GM19240 (cell line): ENCODE measurements at regions not wholly inside any gene's neighbourhood (a gene's known extent, or its start where the extent isn't known, plus 50 kb on each side); places are given as distances from the start of the nearest gene placed in this dataset.

Experiments
- DNase-seq: peaks from one replicate; pipeline ENCODE4 v3.0.0; 2011; ENCODE audit warnings: low spot score; ENCODE audit not compliant: insufficient read length

DNA sequence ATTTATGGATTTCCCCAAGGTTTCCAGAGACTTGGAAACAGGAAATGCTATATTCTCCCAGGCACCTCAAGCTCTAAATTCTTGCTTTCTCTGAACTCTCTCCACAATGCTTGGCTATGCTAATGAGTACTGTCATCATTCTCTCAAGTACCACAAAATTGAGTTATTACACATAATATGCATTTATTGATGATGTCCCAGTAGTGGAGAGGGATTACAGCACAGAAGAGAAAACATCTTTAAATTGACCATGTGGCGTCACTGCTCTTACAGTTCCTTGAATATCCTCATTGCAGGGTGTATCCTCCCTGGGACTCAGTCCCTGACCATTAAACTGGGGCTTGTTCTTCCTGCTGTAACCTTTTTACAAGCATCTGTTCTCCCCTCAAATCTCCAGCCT is 681.1 kb upstream of the FANCL start:
- DNase-seq, result no peak

DNA sequence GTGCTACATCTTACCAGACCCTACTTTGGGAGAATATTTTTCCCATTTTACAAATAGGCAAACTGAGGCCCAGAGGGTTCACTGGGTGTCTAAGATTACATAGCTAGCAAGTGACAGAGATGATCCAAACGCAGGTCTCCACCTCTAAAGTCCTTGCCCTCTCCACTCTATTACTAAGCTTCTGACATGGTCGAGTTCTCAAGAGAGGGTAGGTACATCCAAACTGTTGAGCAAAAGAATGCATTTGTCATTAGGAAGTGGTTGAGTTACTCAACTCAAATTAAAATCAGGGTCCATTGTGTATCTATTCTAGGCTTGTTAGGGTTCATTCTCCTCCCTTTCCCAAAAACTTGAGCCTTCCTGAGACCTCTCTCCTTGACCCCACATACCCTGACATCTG is 680.6 kb upstream of the FANCL start:
- DNase-seq, result no peak

DNA sequence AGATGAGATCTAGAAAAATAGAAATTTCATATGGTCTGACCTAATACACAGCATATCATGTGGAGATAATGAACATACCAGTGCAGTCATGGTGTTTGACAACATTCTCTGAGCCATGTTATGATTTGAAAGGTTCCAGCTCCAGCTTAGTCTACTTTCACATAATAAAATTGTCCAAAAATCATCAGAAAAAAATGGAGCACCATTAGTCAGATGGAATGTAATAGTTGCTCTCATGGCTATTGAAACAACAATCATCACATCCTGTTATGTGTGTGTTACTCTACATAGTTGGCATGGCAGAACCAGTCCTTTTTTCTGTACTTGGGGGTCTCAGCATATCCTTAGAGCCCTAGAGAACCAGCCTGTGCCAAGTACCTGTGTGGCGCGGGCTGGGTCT is 678.9 kb upstream of the FANCL start:
- no peak for DNase-seq

DNA sequence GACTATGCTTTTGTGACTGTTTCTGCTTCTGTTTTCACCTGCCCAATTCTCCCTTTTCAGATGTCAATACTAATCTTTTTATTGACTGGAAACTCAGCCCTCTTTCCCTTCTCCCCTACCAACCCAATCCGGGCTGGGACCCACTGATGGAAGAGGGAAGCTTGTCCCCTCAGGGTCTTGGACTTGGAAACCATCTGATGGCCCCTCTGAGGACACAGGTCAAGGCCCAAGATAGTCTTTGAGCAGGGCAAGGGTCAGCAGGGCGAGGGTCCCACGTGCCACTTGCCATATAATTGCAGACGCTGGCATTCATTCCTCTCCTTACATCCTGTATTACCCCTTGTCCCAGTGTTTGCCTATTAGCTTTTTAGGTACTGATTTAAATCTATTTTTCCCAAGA is 678.2 kb upstream of the FANCL start:
- no peak for DNase-seq

DNA sequence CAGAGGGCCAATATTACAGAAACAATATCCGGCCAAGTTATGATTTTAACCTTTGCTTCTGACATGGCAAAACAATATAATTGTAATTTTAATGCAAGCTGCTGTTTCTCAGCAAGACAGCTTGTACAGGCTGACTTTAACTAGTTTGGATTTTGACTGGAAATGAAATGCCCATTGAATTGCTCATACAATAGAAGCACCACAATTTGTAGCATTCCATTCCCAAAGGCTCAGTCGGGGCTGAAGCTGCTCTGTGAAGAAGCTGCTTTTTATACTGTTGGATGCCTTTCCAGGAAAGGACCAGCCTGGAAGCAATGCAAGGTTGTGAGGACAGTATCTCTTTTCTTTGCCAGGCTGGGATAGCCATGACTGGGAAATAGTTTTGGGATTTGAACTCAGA is 677.0 kb upstream of the FANCL start:
- no peak for DNase-seq

DNA sequence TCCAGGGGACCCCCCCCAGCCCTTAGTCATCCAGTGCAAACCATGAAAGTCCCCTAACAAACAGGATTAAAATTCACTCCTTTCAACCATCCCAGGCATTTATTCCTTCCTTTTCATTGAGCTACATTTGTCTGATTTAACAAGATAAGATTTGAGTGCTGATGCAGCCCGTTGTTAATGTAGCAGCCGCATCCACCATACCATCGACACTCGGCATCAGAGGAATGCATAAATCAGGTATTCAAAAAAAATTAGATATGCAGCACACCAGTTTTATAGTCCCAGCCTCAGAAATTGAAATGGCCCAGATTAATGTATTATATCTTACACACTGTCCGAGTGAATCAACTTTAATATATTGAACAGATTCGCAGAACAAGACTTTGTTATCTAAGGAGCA is 676.5 kb upstream of the FANCL start:
- DNase-seq, result no peak

DNA sequence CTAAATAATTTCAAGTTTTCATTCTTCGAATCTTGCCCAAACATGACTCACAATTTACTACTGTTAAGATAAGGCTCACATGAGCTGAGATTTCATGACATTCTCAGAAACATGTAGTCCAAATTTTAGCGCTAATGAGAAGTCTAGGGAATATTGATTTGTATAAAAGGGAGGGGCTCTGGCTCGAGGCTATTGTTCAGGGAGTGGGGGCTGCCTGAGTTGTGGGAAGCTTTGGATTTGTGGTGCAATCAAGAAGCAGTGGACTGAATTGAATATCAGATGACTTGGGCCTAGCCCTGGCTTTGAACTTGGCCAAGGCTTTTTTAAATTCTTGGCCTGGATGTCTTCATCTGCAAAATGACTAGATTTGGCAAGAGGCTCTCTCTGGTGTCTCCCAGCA is 674.9 kb upstream of the FANCL start:
- DNase-seq, result no peak

DNA sequence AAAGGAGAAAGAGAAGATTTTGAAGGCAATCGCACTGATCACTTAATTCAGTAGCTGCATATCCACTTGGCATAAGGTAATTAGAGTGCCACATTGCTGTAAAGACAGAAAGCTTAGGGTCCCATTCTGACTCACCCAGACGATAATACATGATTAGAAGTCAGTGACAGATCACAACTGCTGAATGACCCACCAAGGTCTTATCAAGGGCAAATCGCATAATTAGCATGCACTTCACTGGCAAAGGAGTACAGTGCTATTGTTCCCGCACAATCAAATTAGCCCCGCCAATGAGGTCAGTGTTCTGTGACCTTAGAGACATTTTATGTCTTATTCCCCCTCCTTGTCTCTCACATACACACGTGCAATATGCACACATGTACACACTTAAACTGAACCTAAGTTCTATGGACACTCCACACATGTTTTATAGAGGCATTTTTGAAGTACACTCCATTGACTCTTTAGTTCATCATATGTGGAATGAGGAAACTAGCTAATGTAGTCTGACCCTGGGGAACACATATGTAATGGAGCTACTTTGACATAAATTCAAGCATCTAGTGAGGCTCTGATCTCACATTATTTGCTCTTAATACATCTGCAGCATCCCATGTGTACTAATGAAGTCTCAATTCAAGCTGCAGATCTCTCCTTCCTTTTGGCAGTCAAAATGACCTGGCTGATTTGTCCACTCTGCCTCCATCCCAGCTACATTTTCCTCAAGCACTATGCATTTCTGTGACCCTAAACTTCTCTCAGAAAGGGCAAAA is 673.8 kb upstream of the FANCL start:
- no peak for DNase-seq

DNA sequence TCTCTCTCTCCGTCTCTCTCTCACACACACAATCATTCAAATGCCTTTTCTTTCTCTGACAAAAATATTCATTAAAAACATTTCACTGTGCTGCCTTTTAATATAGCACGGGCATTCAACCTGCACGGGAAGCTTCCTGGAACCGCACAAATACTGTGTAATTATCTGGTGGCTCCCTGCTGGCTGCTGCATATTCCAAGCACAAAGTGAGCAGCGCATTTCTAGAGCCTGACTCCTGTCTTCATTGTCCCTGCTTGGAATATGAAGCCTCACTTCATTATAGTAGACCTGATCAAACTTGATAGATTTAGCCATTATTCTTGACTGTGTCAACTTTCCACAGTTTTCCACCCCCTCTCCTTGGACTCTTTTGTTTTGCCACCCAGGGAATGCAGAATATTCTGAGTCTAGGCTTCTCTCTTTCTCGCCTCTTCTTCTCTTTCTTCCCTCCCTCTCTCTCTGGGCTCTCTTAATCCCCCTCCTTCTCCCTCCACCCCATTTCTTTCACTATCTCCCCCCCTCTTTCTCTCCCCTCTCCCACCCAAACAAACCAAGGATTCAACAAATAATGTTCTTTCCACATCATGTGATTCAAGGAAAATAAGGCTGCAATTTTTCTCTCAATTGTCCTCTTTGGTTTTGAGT is 672.1 kb upstream of the FANCL start:
- DNase-seq, result no peak

DNA sequence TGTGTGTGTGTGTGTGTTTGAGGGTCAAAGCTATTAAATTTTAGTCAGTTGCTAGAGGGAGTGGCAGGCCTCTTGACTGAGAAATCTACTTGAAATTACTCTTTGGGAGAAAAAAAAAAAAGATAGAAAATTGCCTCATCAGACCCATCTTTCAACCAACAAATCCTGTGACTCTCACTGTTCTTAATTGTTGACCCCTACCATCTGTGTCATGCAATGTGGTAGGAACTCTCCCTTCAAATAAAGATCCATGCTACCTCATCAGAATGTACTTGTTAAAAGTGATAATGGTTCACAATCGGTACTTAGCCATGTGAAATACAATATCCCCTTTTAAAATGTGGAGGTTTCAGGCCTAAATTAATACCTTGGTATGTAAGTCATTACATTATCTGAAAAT is 670.8 kb upstream of the FANCL start:
- no peak for DNase-seq

DNA sequence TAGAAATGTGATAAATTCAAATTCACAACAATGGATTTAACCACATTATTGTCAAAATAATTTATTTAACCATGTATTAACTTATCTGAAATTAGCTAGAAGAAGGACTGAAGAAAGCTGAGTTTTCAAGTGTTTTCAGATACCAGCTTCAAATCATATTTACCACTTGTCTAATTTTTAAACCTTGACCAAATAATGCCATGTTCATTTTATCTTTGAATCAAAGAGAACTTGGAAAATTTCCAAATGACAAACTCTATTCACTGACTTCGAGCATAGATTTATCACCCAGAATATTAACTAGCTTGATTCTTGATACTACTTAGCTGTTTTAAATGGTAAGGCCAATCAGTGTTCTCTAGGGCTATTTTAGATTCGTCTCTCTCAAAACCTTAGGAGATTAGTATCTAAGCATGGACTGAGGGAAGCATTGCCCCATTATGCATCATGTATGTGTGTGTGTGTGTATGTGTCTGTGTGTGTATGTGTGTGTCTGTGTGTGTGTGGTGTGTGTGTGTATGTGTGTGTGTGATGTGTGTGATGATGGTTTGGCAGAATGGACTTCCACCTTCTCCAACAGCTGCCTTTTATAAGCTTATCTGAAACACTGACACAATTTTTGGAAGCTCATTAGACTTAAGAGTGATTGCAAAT is 667.5 kb upstream of the FANCL start:
- no peak for DNase-seq

DNA sequence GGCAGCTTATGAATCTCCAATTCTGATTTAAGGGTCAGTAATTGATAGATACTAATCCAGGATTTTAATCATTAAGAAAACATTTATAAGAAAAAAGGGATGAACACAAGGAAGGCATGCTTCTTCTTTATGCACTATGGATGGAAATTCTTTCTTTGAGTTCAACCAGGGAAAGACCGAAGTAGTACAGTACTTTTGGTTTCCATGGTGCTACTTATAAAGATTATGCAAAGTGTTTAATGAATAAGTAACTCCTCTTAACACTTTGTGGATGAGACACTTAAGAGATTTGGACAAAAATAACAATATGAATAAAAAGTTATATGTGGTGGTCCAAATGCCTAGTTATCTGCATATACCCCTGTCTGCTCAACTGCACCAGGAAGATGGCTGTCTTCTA is 666.5 kb upstream of the FANCL start:
- no peak for DNase-seq

DNA sequence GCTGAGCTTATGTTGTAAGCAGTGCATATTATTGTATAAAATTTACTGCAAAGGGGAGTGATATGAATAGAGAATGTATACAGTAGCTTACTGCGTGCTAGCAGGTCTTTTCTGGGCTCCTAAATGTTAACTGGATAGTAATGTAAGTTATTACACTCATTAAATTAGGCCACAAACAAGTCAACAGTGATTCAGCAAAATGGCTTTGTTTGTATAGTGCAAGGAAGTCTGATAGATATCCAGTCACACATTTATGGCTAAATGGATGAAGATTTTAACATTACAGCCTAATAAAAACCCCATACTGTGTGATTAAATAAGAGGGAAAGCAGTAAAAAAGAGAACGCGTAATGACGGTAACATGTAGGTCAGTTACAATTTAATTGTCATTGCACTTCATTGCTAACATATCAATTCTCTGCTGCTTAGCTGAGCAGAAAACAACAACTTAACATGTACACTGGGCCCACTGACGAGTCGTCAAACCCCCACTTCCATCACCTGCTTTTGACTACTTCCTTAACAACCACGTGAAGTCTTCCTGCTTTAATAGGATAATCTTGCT is 665.0 kb upstream of the FANCL start:
- no peak for DNase-seq

DNA sequence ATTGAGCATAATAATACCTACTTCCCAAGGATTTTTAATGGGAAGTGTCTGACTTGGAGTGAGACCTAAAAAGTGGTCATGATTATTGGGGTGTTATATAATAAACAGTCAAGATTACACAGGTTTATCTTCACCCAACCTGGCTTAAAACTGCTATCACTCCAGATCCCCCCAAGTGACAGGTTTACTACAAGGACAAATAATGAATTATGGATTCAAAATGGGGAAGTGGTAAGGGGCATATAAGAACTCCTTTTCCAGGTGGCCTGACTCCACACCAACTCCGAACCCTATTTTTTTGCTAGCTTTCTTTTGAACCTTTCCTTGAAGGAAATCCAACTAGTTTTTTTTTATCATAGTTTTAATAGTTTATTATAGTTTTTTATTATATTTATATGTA is 663.0 kb upstream of the FANCL start:
- no peak for DNase-seq

DNA sequence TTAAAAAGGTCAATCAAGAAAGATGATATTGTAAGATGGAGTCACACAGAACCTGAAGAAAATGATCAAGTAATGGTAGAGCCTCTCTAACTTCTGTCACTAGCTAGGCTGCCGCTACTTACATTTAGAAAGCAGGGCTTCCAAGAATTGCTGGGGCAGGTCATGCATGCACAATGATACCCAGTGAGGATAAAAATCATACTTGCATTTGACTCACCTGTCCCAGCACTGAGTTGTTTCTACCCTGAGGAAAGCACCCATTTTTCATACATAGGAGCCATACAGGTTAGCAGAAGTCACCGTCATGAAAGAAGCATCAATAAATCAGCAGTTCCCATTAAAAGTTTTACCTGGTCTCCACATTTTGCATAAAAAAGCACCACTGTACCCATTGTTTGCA is 662.3 kb upstream of the FANCL start:
- no peak for DNase-seq

DNA sequence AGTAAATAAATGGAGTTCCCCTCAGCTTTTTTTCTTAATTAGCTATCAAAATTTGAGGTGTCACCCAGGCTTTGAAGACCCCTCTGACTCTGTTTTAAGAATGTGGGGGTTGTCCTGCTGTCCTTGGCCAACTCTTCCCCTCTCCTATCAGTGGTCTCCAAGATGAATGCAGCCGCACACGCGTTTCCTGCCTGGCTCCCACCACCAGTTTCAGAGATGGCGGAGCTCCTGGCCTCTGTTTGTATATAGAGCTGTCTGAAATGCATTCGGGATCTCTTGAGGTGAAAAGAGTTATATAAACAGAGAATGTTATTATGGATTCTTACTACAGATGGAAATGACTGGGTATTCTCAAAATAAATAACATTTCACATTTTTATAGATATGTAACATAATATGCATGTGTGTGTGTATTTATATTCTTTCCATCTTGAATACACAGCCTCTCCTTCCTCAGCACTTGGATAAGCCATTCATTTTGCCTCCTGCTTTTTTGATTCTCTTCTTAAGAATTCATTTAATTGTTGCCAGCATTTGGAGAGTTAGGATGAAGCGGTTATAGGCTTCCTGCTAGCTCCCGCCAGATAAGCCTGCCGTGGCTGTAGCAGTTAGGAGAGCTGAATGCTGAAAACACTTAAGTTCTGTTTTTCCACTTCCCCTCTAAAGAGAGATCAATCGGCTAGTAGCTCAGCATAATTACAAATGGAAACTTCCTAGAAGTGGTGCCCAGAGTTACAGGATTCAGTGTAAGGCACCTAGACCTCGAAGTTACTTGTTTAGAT is 659.3 kb upstream of the FANCL start:
- DNase-seq, result no peak

DNA sequence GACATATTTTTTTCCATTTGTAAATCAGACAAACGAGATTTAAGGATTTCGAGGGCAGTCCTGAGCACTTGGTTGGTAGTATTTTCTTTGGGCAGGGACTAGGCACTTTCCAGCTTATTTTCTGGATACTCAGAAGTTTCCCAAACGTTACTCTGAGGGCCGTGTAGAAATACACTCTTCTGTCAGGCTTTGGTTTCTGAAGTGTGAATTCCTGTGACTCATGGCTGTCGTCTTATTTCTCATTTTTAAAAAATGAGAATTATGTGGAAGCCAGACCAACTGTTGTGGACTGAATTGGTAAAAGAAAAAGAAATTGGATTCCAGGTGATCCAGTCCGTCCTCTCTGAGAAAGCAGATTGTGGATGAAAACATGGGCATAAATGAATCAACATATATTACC is 658.6 kb upstream of the FANCL start:
- DNase-seq, result no peak

DNA sequence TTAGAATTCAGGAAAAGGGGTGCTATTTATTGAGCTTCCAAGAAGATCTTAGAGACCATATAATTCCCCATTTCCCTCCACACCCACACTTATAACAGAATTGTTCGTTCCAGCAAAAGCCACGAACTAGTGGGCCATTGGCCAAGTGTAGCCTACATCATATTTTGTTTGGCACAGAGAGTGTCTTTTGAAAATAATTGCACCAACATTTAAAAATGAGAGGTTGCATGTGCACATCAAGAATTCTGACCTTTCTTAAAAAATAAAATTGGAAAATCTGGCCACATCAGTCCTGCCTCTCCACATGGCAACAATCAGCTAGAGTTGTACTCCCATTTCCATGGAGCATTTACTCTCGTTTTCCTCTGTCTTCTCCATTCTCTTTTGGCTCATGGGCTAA is 655.5 kb upstream of the FANCL start:
- DNase-seq, result no peak

DNA sequence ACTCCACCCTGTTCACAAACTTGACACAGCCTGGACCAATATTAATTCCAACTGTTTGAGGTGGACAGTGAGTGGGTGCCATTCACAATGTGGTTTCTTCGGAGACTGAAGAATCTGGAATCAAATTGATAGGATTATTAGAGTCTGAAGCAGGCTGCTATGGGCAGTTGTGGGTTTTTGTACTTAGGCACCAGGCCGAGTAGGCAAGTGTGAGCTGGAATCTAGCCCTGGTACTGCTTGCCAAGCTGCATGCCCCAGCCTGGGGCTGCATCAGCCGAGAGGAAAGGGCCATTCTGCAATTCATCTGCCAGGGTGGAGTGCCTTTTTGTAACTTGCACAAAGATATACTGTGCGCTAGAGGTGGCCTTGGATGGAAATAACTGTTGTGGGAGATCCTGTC is 654.7 kb upstream of the FANCL start:
- no peak for DNase-seq

DNA sequence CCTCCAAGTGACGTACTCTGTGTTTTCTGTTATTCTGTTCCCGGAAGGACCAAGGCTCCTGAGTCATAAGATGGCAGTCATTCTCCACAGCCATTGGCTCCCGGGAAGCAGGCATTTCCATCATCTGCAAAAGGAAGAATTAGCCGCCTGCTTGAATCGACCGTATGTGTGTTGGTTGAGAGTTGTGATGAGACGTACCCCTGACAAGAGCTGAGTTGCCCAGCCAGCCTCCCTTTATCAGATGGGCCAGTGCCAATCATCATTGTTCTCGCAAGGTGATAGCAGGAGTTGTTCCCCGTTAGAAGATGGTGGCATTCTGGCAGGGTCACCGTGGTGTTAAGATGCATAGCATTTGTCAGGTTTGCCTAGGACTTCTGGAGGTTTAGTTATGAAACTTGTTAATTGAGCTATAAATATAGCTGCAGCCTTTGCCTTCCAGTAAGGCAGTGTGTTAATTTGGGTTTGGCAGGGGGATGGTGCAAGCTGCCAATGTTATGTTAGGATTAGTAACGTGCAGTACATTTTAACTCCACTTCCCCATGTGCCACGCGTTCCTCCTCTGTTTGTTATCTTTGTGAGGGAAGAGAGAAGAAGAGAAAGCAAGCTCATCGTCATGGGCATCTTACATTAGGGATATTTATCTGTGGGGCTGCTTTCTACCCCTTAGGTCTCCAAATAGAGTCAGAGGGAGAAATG is 652.7 kb upstream of the FANCL start:
- DNase-seq, result no peak

DNA sequence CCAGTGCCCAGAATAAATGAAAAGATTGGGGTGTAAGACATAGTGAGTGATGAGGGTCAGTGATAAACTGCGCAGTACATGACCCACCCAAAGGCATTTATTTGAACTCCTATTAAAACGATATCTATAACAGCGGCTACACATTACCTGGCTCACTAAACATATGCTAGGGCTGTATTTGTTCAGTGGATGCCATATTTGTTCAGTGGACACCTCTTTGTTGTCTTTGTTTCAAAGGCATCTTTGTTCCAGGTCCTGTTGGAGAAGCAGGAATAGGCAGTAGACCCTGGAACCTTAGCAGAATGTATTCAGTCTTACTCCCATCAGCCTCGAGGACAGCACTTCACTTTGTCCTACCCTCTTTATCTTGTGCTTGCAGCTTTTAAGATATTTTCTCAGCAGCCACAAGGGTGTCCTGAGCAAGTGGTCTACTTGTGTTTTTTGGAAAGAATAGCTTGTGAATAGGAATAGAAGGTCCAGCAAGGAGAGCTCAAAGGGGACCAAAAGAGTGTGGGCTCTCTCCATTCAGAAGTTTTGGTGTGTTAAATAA is 650.8 kb upstream of the FANCL start:
- no peak for DNase-seq
